Endothelial cell (in vitro differentiated cells): ENCODE measurements at regions not wholly inside any gene's neighbourhood (a gene's known extent, or its start where the extent isn't known, plus 50 kb on each side); places are given as distances from the start of the nearest gene placed in this dataset.

Source experiments
- DNase-seq: peaks from one replicate; pipeline ENCODE4 v3.0.0; 2021; ENCODE audit warnings: low spot score
- H3K27ac Mint-ChIP-seq: one replicate; pipeline ENCODE4 v1.8.0; 2021; ENCODE audit warnings: mixed read lengths, inconsistent platforms; ENCODE audit not compliant: unreplicated experiment
- H3K27me3 Mint-ChIP-seq: one replicate; pipeline ENCODE4 v1.8.0; 2021; ENCODE audit warnings: mild to moderate bottlenecking, moderate library complexity, mixed read lengths, inconsistent platforms; ENCODE audit not compliant: unreplicated experiment
- H3K36me3 Mint-ChIP-seq: one replicate; pipeline ENCODE4 v1.8.0; 2021; ENCODE audit warnings: mild to moderate bottlenecking, low read depth, mixed read lengths, inconsistent platforms; ENCODE audit not compliant: unreplicated experiment
- H3K4me1 Mint-ChIP-seq: one replicate; pipeline ENCODE4 v1.8.0; 2021; ENCODE audit warnings: mild to moderate bottlenecking, mixed read lengths, inconsistent platforms; ENCODE audit not compliant: unreplicated experiment
- H3K4me3 Mint-ChIP-seq: one replicate; pipeline ENCODE4 v1.8.0; 2021; ENCODE audit warnings: mild to moderate bottlenecking, mixed read lengths, inconsistent platforms; ENCODE audit not compliant: unreplicated experiment
- H3K9me3 Mint-ChIP-seq: one replicate; pipeline ENCODE4 v1.8.0; 2021; ENCODE audit warnings: mixed read lengths, inconsistent platforms; ENCODE audit not compliant: unreplicated experiment
- CTCF ChIP-seq: fragments of 200-600 bp; sonication (generic); IDR thresholded peaks from one replicate; pipeline ENCODE4 v1.5.0; 2021; ENCODE audit warnings: antibody characterized with exemption; ENCODE audit not compliant: unreplicated experiment

GRCh38 chr11:134876226-134876625 is 464.2 kb upstream of the B3GAT1 start:
- no peak for DNase-seq
- Mint-ChIP-seq H3K27ac (no peak overlapping the region), H3K4me3 (no peak overlapping the region), H3K36me3 (no peaks in the 10 kb centered on the region), H3K4me1 (no peaks in the 10 kb centered on the region), H3K27me3 (peaks cover 2% of the 10 kb centered on the region), H3K9me3 (no peaks in the 10 kb centered on the region)
- no peak for TF ChIP-seq CTCF

GRCh38 chr11:134866981-134867675 is 455.1 kb upstream of the B3GAT1 start:
- Mint-ChIP-seq H3K27ac (no peak overlapping the region), H3K4me3 (no peak overlapping the region), H3K9me3 (no peaks in the 10 kb centered on the region), H3K36me3 (no peaks in the 10 kb centered on the region), H3K27me3 (peaks cover 3% of the 10 kb centered on the region), H3K4me1 (no peaks in the 10 kb centered on the region)
- TF ChIP-seq CTCF: no peak
- no peak for DNase-seq

GRCh38 chr11:134866215-134866614 is 454.2 kb upstream of the B3GAT1 start:
- Mint-ChIP-seq H3K9me3 (no peaks in the 10 kb centered on the region), H3K27ac (no peak overlapping the region), H3K4me3 (no peak overlapping the region), H3K4me1 (no peaks in the 10 kb centered on the region), H3K27me3 (peaks cover 3% of the 10 kb centered on the region), H3K36me3 (no peaks in the 10 kb centered on the region)
- no peak for TF ChIP-seq CTCF
- DNase-seq: no peak

- Mint-ChIP-seq H3K4me1 (no peaks in the 10 kb centered on the region), H3K4me3 (no peak overlapping the region), H3K36me3 (no peaks in the 10 kb centered on the region), H3K9me3 (no peaks in the 10 kb centered on the region), H3K27me3 (peaks cover 3% of the 10 kb centered on the region), H3K27ac (no peak overlapping the region)
- no peak for TF ChIP-seq CTCF
- no peak for DNase-seq
These were observed 452.9 kb upstream of the B3GAT1 start for GRCh38 chr11:134864968-134865305.

- Mint-ChIP-seq H3K27me3 (peaks cover 3% of the 10 kb centered on the region), H3K9me3 (no peaks in the 10 kb centered on the region), H3K4me3 (no peak overlapping the region), H3K4me1 (no peaks in the 10 kb centered on the region), H3K27ac (no peak overlapping the region), H3K36me3 (no peaks in the 10 kb centered on the region)
- no peak for TF ChIP-seq CTCF
- no peak for DNase-seq
These were observed 452.4 kb upstream of the B3GAT1 start for GRCh38 chr11:134864233-134864967.
